Islet precursor cell (in vitro differentiated cells): ENCODE measurements at regions not wholly inside any gene's neighbourhood (a gene's known extent, or its start where the extent isn't known, plus 50 kb on each side); places are given as distances from the start of the nearest gene placed in this dataset.
"Not testable (repeated sequence)": the region's sequence is repeated elsewhere in the genome, so short reads cannot be mapped to it uniquely, and the experiment has no call there.

ENCODE experiments used
- DNase-seq: peaks from one replicate; pipeline ENCODE4 v3.0.0-alpha.2; 2018

GRCh38 chr10:61037261-61037830 lies 93.4 kb upstream of the RHOBTB1 start:
- DNase-seq: not testable (repeated sequence)

GRCh38 chr10:61036148-61036547 lies 92.2 kb upstream of the RHOBTB1 start:
- not testable (repeated sequence) for DNase-seq

GRCh38 chr10:61031341-61031740 lies 87.4 kb upstream of the RHOBTB1 start:
- DNase-seq: no peak

- no peak for DNase-seq
Observed at GRCh38 chr10:61029411-61029810, 85.4 kb upstream of the RHOBTB1 start.

GRCh38 chr10:61028861-61029361 lies 84.9 kb upstream of the RHOBTB1 start:
- DNase-seq: no peak

GRCh38 chr10:61024856-61025201 lies 80.8 kb upstream of the RHOBTB1 start:
- DNase-seq: no peak

- no peak for DNase-seq
Observed at GRCh38 chr10:61024151-61024855, 80.3 kb upstream of the RHOBTB1 start.

- DNase-seq: no peak
Observed at GRCh38 chr10:61023053-61023452, 79.1 kb upstream of the RHOBTB1 start.

GRCh38 chr10:61021926-61022325 lies 77.9 kb upstream of the RHOBTB1 start:
- DNase-seq: no peak

- DNase-seq: no peak
Observed at GRCh38 chr10:61020420-61021158, 76.6 kb upstream of the RHOBTB1 start.

- no peak for DNase-seq
Observed at GRCh38 chr10:61018146-61018545, 74.2 kb upstream of the RHOBTB1 start.

GRCh38 chr10:61016630-61017029 lies 72.6 kb upstream of the RHOBTB1 start:
- DNase-seq: no peak

- DNase-seq: no peak
Observed at GRCh38 chr10:61016007-61016406, 72.0 kb upstream of the RHOBTB1 start.

- no peak for DNase-seq
Observed at GRCh38 chr10:61010863-61011262, 66.9 kb upstream of the RHOBTB1 start.

GRCh38 chr10:61003069-61003468 lies 59.1 kb upstream of the RHOBTB1 start:
- DNase-seq: not testable (repeated sequence)

- no peak for DNase-seq
Observed at GRCh38 chr10:61001731-61002122, 57.7 kb upstream of the RHOBTB1 start.

- peak; percentile 75 for DNase-seq
Observed at GRCh38 chr10:61000769-61001730, 57.1 kb upstream of the RHOBTB1 start.

GRCh38 chr10:60998932-60999331 lies 54.9 kb upstream of the RHOBTB1 start:
- DNase-seq: no peak

- no peak for DNase-seq
Observed at GRCh38 chr10:60994128-60994527, 50.1 kb upstream of the RHOBTB1 start.
